Central memory CD4-positive, alpha-beta T cell (primary cell): ENCODE measurements at regions not wholly inside any gene's neighbourhood (a gene's known extent, or its start where the extent isn't known, plus 50 kb on each side); places are given as distances from the start of the nearest gene placed in this dataset.

ENCODE experiments used
- DNase-seq: peaks from one replicate; pipeline ENCODE4 v3.0.0; 2022

GRCh38 chr6:111989743-111990142 is 64.2 kb upstream of the CCN6 start:
- peak; percentile 53 for DNase-seq

- DNase-seq, result no peak
Measured at GRCh38 chr6:111990214-111990613, 63.7 kb upstream of the CCN6 start.

- peak; percentile 50 for DNase-seq
Measured at GRCh38 chr6:111992851-111993250, 61.1 kb upstream of the CCN6 start.

- DNase-seq, result no peak
Measured at GRCh38 chr6:111993342-111993741, 60.6 kb upstream of the CCN6 start.

- no peak for DNase-seq
Measured at GRCh38 chr6:111994791-111995190, 59.1 kb upstream of the CCN6 start.

- DNase-seq, result no peak
Measured at GRCh38 chr6:111995404-111995803, 58.5 kb upstream of the CCN6 start.

GRCh38 chr6:111996144-111996865 is 57.6 kb upstream of the CCN6 start:
- no peak for DNase-seq

GRCh38 chr6:111997078-111997852 is 56.6 kb upstream of the CCN6 start:
- DNase-seq, result peak; percentile 77

- DNase-seq, result no peak
Measured at GRCh38 chr6:111997853-111998208, 56.1 kb upstream of the CCN6 start.

GRCh38 chr6:112002307-112002706 is 51.6 kb upstream of the CCN6 start:
- no peak for DNase-seq
